ENCODE measurements at regions not wholly inside any gene's neighbourhood (a gene's known extent, or its start where the extent isn't known, plus 50 kb on each side); places are given as distances from the start of the nearest gene placed in this dataset.

- TF ChIP-seq CTCF (IDR thresholded peaks at IDR 0.05; ENCODE audit: poor library complexity, severe bottlenecking) = no peak
- no peak for TF ChIP-seq REST (IDR thresholded peaks at IDR 0.05; ENCODE audit: borderline replicate concordance)
- TF ChIP-seq EZH2 (IDR thresholded peaks at IDR 0.05; ENCODE audit: borderline replicate concordance, insufficient read depth, low read length, poor library complexity, severe bottlenecking) = no peak
- no peak for TF ChIP-seq TAF1 (IDR thresholded peaks at IDR 0.05; ENCODE audit: low read depth)
- TF ChIP-seq EP300 (conservative IDR thresholded peaks at IDR 0.05; ENCODE audit: poor library complexity, severe bottlenecking) = no peak
- no peak for TF ChIP-seq MXI1 (conservative IDR thresholded peaks at IDR 0.05; ENCODE audit: poor library complexity, severe bottlenecking)
These were observed 190.2 kb upstream of the LRRC7 start for GRCh38 chr1:69377507-69377906.
